ENCODE measurements at regions not wholly inside any gene's neighbourhood (a gene's known extent, or its start where the extent isn't known, plus 50 kb on each side); places are given as distances from the start of the nearest gene placed in this dataset.

DNA sequence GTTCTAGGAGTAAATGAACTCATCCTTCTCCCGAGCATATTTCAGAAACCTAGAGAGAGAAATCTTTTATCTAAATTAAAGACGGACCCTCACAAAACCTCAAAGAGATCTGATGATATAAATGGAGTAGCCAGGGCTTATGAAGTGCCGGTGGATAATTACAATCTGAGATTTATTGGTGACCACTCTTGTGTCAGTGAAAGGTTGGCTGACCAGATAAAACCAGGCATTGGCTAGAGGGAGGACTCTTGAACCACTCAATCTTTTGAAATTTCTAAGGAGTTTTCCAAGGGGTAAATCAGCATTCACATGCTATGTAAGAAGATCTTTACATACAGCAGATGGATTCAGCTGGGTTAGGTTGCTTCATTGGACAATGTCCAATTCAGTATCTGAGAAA lies 227.3 kb upstream of the MMADHC start:
- no peaks in the 10 kb centered on the region for H3F3A ChIP-seq (ENCODE audit: insufficient read depth, low read depth)
- POLR2A ChIA-PET (ENCODE audit: unreplicated experiment), result no interaction called here
- no peaks in the 10 kb centered on the region for H3K9me3 ChIP-seq (ENCODE audit: insufficient read depth, low read depth)
- intact Hi-C loops (cut with micrococcal nuclease; ENCODE audit: unreplicated experiment), result no loop called here
- DNase-seq, result no peak
- no peaks in the 10 kb centered on the region for H3K36me3 ChIP-seq (ENCODE audit: low read depth)
- H2AFZ ChIP-seq, result no peak overlapping the region
- BruUV-seq (replicated peaks), result no TSS peak
- CTCF ChIA-PET, result no interaction called here
- H3K27me3 ChIP-seq (ENCODE audit: insufficient read depth, low read depth), result no peaks in the 10 kb centered on the region
- no peak overlapping the region for H3K4me3 ChIP-seq
- no peaks in the 10 kb centered on the region for H3K79me2 ChIP-seq (ENCODE audit: low read depth)
- no peaks in the 10 kb centered on the region for H4K20me1 ChIP-seq (ENCODE audit: insufficient read depth)
- H3K4me2 ChIP-seq, result no peak overlapping the region
- peaks cover 7% of the 10 kb centered on the region; the same call in 1 of the 2 replicates for H3K4me1 ChIP-seq (replicated peaks; ENCODE audit: insufficient read depth)
- H3K9me2 ChIP-seq (ENCODE audit: insufficient read depth), result no peaks in the 10 kb centered on the region
- TF ChIP-seq, protein P1, sequence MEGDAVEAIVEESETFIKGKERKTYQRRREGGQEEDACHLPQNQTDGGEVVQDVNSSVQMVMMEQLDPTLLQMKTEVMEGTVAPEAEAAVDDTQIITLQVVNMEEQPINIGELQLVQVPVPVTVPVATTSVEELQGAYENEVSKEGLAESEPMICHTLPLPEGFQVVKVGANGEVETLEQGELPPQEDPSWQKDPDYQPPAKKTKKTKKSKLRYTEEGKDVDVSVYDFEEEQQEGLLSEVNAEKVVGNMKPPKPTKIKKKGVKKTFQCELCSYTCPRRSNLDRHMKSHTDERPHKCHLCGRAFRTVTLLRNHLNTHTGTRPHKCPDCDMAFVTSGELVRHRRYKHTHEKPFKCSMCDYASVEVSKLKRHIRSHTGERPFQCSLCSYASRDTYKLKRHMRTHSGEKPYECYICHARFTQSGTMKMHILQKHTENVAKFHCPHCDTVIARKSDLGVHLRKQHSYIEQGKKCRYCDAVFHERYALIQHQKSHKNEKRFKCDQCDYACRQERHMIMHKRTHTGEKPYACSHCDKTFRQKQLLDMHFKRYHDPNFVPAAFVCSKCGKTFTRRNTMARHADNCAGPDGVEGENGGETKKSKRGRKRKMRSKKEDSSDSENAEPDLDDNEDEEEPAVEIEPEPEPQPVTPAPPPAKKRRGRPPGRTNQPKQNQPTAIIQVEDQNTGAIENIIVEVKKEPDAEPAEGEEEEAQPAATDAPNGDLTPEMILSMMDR (conservative IDR thresholded peaks at IDR 0.05), result no peak
- TF ChIP-seq EZH2 (IDR thresholded peaks at IDR 0.05; ENCODE audit: low read depth), result no peak
- H3K27ac ChIP-seq, result no peak overlapping the region

DNA sequence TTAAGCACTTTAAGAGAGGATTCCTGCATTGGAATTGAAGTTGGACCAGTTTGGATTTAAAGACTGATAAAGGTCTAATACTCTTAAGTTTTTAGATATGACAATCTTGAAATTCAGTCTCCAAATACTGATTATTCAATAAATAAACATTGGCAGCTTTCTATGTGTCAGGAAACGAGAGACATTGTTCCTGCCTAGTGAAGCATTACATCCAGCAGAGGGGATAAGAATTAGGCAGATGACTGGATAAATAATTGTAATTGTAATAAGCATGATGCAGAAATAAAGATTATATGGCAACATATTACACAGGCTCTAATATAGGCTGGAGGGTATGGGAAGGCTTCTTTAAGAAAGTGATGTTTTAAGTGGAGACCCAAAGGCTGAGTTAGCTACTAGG lies 226.5 kb upstream of the MMADHC start:
- H3K27me3 ChIP-seq (ENCODE audit: insufficient read depth, low read depth), result no peaks in the 10 kb centered on the region
- TF ChIP-seq, protein P1 (conservative IDR thresholded peaks at IDR 0.05), result no peak
- TF ChIP-seq EZH2 (IDR thresholded peaks at IDR 0.05; ENCODE audit: low read depth), result no peak
- H3K9me2 ChIP-seq (ENCODE audit: insufficient read depth), result no peaks in the 10 kb centered on the region
- no peaks in the 10 kb centered on the region for H3K79me2 ChIP-seq (ENCODE audit: low read depth)
- POLR2A ChIA-PET (ENCODE audit: unreplicated experiment), result no interaction called here
- no peak overlapping the region for H2AFZ ChIP-seq
- H3K36me3 ChIP-seq (ENCODE audit: low read depth), result no peaks in the 10 kb centered on the region
- no peaks in the 10 kb centered on the region for H4K20me1 ChIP-seq (ENCODE audit: insufficient read depth)
- no peak overlapping the region for H3K4me3 ChIP-seq
- intact Hi-C loops (cut with micrococcal nuclease; ENCODE audit: unreplicated experiment), result no loop called here
- H3K4me1 ChIP-seq (replicated peaks; ENCODE audit: insufficient read depth), result 0 out of 2 replicates have a peak, but pooled peaks cover under 1% of the 10 kb centered on the region
- CTCF ChIA-PET, result no interaction called here
- no peak for DNase-seq
- no TSS peak for BruUV-seq (replicated peaks)
- H3K4me2 ChIP-seq, result no peak overlapping the region
- no peaks in the 10 kb centered on the region for H3F3A ChIP-seq (ENCODE audit: insufficient read depth, low read depth)
- H3K27ac ChIP-seq, result no peak overlapping the region
- H3K9me3 ChIP-seq (ENCODE audit: insufficient read depth, low read depth), result no peaks in the 10 kb centered on the region

DNA sequence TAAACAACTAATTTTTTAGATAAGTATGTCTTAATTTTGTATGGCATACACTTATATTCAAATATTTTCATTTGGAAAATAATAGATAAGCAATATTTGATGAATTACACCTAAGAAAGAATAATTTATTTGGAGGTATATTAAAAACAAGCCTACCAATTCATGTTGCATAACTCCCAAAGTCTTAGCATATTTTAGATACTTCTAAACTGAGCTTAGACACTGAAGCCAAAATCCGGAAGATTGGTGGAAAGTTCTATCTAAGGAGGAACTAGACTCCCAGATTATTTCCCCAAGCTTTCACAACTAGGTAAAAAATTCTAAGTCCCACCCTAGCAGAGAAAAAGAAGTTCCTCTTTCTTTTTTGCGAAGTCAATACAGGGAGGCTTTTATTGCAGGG lies 221.0 kb upstream of the MMADHC start:
- DNase-seq, result no peak
- Histone ChIP-seq H3K9me2 (ENCODE audit: insufficient read depth) (no peaks in the 10 kb centered on the region), H3K4me3 (no peak overlapping the region), H3K4me2 (no peak overlapping the region), H3K27ac (no peak overlapping the region), H4K20me1 (ENCODE audit: insufficient read depth) (no peaks in the 10 kb centered on the region), H3F3A (ENCODE audit: insufficient read depth, low read depth) (no peaks in the 10 kb centered on the region), H3K9me3 (ENCODE audit: insufficient read depth, low read depth) (no peaks in the 10 kb centered on the region), H3K79me2 (ENCODE audit: low read depth) (no peaks in the 10 kb centered on the region), H3K27me3 (ENCODE audit: insufficient read depth, low read depth) (no peaks in the 10 kb centered on the region), H3K36me3 (ENCODE audit: low read depth) (no peaks in the 10 kb centered on the region), H2AFZ (no peak overlapping the region), H3K4me1 (replicated peaks; ENCODE audit: insufficient read depth) (no peaks in the 10 kb centered on the region)
- ChIA-PET CTCF (no interaction called here), POLR2A (ENCODE audit: unreplicated experiment) (no interaction called here)
- intact Hi-C loops (cut with micrococcal nuclease; ENCODE audit: unreplicated experiment), result no loop called here
- no TSS peak for BruUV-seq (replicated peaks)
- TF ChIP-seq, protein P1 (conservative IDR thresholded peaks at IDR 0.05), result no peak
- TF ChIP-seq EZH2 (IDR thresholded peaks at IDR 0.05; ENCODE audit: low read depth), result no peak

Data from PC-9 (cell line).